IMR-90 (cell line): ENCODE measurements at regions not wholly inside any gene's neighbourhood (a gene's known extent, or its start where the extent isn't known, plus 50 kb on each side); places are given as distances from the start of the nearest gene placed in this dataset.

Source experiments
- ATAC-seq: fragments of 200-7000 bp; cut with Tn5 transposase; 2 replicates; pipeline ENCODE4 v1.9.1; 2020; ENCODE audit warnings: low read depth, mild to moderate bottlenecking, moderate library complexity
- BruUV-seq: library from RNA; stranded (reverse); fragments of 400-500 nt; replicated peaks from 2 replicates; lab custom pipeline; 2021; lab: Mats Ljungman, UMichigan
- CTCF ChIA-PET: fragments of 300-600 bp; formaldehyde crosslinking; extraction: SDS; loops from one replicate; lab custom pipeline; 2021; ENCODE audit warnings: antibody characterized with exemption; lab: Yijun Ruan, JAX
- POLR2A ChIA-PET: fragments of 300-600 bp; sonication (Branson Sonifier 250); formaldehyde crosslinking; loops from one replicate; lab custom pipeline; 2022; ENCODE audit warnings: antibody characterized with exemption; ENCODE audit not compliant: unreplicated experiment; lab: Charles Lee
- DNase-seq: peaks from one replicate; pipeline ENCODE4 v3.0.0; 2013
- H2AFZ ChIP-seq: replicated peaks from 2 replicates; pipeline ENCODE3; 2013; ENCODE audit warnings: low read length, mild to moderate bottlenecking; ENCODE audit not compliant: poor library complexity
- H2AK5ac ChIP-seq: 2 replicates; pipeline ENCODE4 v1.6.1; 2013; ENCODE audit warnings: low read depth, low read length, inconsistent platforms
- H2AK9ac ChIP-seq: replicated peaks from 2 replicates; pipeline ENCODE3; 2013; ENCODE audit warnings: mild to moderate bottlenecking, low read depth, low read length, moderate library complexity; ENCODE audit not compliant: poor library complexity
- H2BK120ac ChIP-seq: 2 replicates; pipeline ENCODE4 v1.6.1; 2013; ENCODE audit warnings: low read depth, low read length, inconsistent platforms
- H2BK15ac ChIP-seq: 3 replicates; pipeline ENCODE4 v1.6.1; 2013; ENCODE audit warnings: low read depth, low read length, inconsistent platforms
- H2BK20ac ChIP-seq: 2 replicates; pipeline ENCODE4 v1.6.1; 2013; ENCODE audit warnings: low read depth, mild to moderate bottlenecking, inconsistent platforms, low read length, moderate library complexity
- H2BK5ac ChIP-seq: 2 replicates; pipeline ENCODE4 v1.6.1; 2013; ENCODE audit warnings: mild to moderate bottlenecking, low read depth, low read length, inconsistent platforms; ENCODE audit not compliant: poor library complexity, severe bottlenecking
- H3K14ac ChIP-seq: replicated peaks from 2 replicates; pipeline ENCODE4 v1.6.1; 2013; ENCODE audit warnings: low read depth, low read length, inconsistent platforms
- H3K18ac ChIP-seq: 2 replicates; pipeline ENCODE4 v1.6.1; 2013; ENCODE audit warnings: low read depth, low read length, control low read depth
- H3K23ac ChIP-seq: 2 replicates; pipeline ENCODE4 v1.6.1; 2013; ENCODE audit warnings: low read depth, low read length, inconsistent platforms
- H3K27ac ChIP-seq: 2 replicates; pipeline ENCODE4 v1.5.1; 2013; ENCODE audit warnings: mild to moderate bottlenecking, control low read depth, low read length; ENCODE audit not compliant: insufficient read depth
- H3K27me3 ChIP-seq: 2 replicates; pipeline ENCODE4 v1.6.1; 2013; ENCODE audit warnings: low read length; ENCODE audit not compliant: control insufficient read depth, insufficient read depth
- H3K36me3 ChIP-seq: 2 replicates; pipeline ENCODE4 v1.6.1; 2013; ENCODE audit warnings: low read length, mixed read lengths; ENCODE audit not compliant: control insufficient read depth, insufficient read depth
- H3K4ac ChIP-seq: 2 replicates; pipeline ENCODE4 v1.6.1; 2013; ENCODE audit warnings: low read depth, low read length, inconsistent platforms
- H3K4me1 ChIP-seq: 2 replicates; pipeline ENCODE4 v1.6.1; 2013; ENCODE audit warnings: low read length, mixed read lengths; ENCODE audit not compliant: control insufficient read depth, insufficient read depth
- H3K4me2 ChIP-seq: 2 replicates; pipeline ENCODE4 v1.6.1; 2013; ENCODE audit warnings: low read depth, mild to moderate bottlenecking, control low read depth, low read length, moderate library complexity
- H3K4me3 ChIP-seq: 2 replicates; pipeline ENCODE4 v1.5.1; 2013; ENCODE audit warnings: low read depth, mild to moderate bottlenecking, control low read depth, low read length, moderate library complexity; ENCODE audit not compliant: insufficient read depth
- H3K56ac ChIP-seq: 2 replicates; pipeline ENCODE4 v1.6.1; 2013; ENCODE audit warnings: low read length, inconsistent platforms; ENCODE audit not compliant: insufficient read depth; ENCODE audit errors: extremely low read depth
- H3K79me1 ChIP-seq, 2 experiments: 2 replicates each; pipeline ENCODE4 v1.6.1; 2013; ENCODE audit warnings: low read length in 2 of 2, inconsistent platforms in 1 of 2, low read depth in 1 of 2
- H3K9ac ChIP-seq: 2 replicates; pipeline ENCODE4 v1.6.1; 2013; ENCODE audit warnings: low read depth, low read length, control low read depth
- H3K9me1 ChIP-seq: 2 replicates; pipeline ENCODE4 v1.6.1; 2013; ENCODE audit warnings: low read length, inconsistent platforms; ENCODE audit not compliant: insufficient read depth
- H3K9me3 ChIP-seq: 2 replicates; pipeline ENCODE4 v1.6.1; 2013; ENCODE audit warnings: low read length; ENCODE audit not compliant: control insufficient read depth, insufficient read depth
- H4K20me1 ChIP-seq: 2 replicates; pipeline ENCODE4 v1.6.1; 2013; ENCODE audit warnings: low read length, inconsistent platforms; ENCODE audit not compliant: insufficient read depth
- H4K5ac ChIP-seq: 2 replicates; pipeline ENCODE4 v1.6.1; 2013; ENCODE audit warnings: mild to moderate bottlenecking, low read depth, low read length, control low read depth
- H4K8ac ChIP-seq, 2 experiments: 2 replicates each; pipeline ENCODE4 v1.6.1; 2013; ENCODE audit warnings: low read depth in 2 of 2, low read length in 2 of 2, control low read depth in 1 of 2, inconsistent platforms in 1 of 2
- H4K91ac ChIP-seq: 2 replicates; pipeline ENCODE4 v1.6.1; 2013; ENCODE audit warnings: low read depth, low read length, inconsistent platforms; ENCODE audit not compliant: insufficient read depth
- BHLHE40 ChIP-seq: fragments of 150-350 bp; IDR thresholded peaks from 2 replicates; pipeline ENCODE4 v1.6.1; 2016; ENCODE audit warnings: mild to moderate bottlenecking, low read depth, low read length
- NFE2L2 ChIP-seq: fragments of 150-350 bp; IDR thresholded peaks from 2 replicates; pipeline ENCODE4 v1.6.1; 2016; ENCODE audit warnings: low read depth, mild to moderate bottlenecking, low read length
- RCOR1 ChIP-seq: IDR thresholded peaks from 2 replicates; pipeline ENCODE4 v1.6.1; 2012; ENCODE audit warnings: mild to moderate bottlenecking, low read length, improper control_type of control experiment; ENCODE audit not compliant: insufficient replicate concordance
- RFX5 ChIP-seq: IDR thresholded peaks from 2 replicates; pipeline ENCODE4 v1.8.0; 2012; ENCODE audit warnings: low read depth, mild to moderate bottlenecking, low read length, moderate library complexity
- WGBS, 2 experiments: methylation state at CpG; one replicate each; pipeline versions ENCODE4 v1.1.5 to v1.1.7; 2013; ENCODE audit warnings: missing lambda C conversion rate in 2 of 2; ENCODE audit not compliant: insufficient read length in 1 of 2; ENCODE audit errors: extremely low coverage in 2 of 2; 5-methylcytosine and 5-hydroxymethylcytosine counted together
- dilution Hi-C: fragments of 300-500 bp; cut with HindIII; formaldehyde crosslinking; loops from one replicate; pipeline ENCODE4 v1.14.3; 2018; ENCODE audit warnings: low sequenced_read_pairs; ENCODE audit not compliant: unreplicated experiment
- in situ Hi-C: fragments of 300-500 bp; cut with MboI; formaldehyde crosslinking; loops from 3 replicates; pipeline ENCODE4 v1.14.3; 2019; ENCODE audit warnings: low sequenced_read_pairs, inconsistent platforms, mixed read lengths
- intact Hi-C: fragments of 100-400 bp; cut with micrococcal nuclease; formaldehyde crosslinking; loops from 2 replicates; pipeline ENCODE4 v1.10.0; 2022

- no peak overlapping the region for H3K4me2 ChIP-seq
- no peak overlapping the region for H4K5ac ChIP-seq
- no peak overlapping the region for H3K56ac ChIP-seq
- no peak overlapping the region for H4K91ac ChIP-seq
- no peak overlapping the region for H2BK15ac ChIP-seq
- H3K27me3 ChIP-seq: no peaks in the 10 kb centered on the region
- H2BK20ac ChIP-seq: no peak overlapping the region
- intact Hi-C loops: no loop called here
- no peak overlapping the region for H3K27ac ChIP-seq
- no peak overlapping the region for H2AK9ac ChIP-seq
- no peak overlapping the region for H2BK5ac ChIP-seq
- H3K4me3 ChIP-seq: no peak overlapping the region
- ChIA-PET CTCF (no interaction called here), POLR2A (no interaction called here)
- no peak overlapping the region for H2BK120ac ChIP-seq
- ATAC-seq (no peak), DNase-seq (no peak)
- no peaks in the 10 kb centered on the region for H3K36me3 ChIP-seq
- BruUV-seq: no TSS peak
- TF ChIP-seq BHLHE40 (no peak), NFE2L2 (no peak), RFX5 (no peak), RCOR1 (no peak)
- H3K4ac ChIP-seq: no peak overlapping the region
- dilution Hi-C loops: no loop called here
- H3K14ac ChIP-seq: no peak overlapping the region
- no peak overlapping the region for H3K9ac ChIP-seq
- no peaks in the 10 kb centered on the region for H3K9me1 ChIP-seq
- H4K20me1 ChIP-seq: no peaks in the 10 kb centered on the region
- H3K18ac ChIP-seq: no peak overlapping the region
- peaks cover 32% of the 10 kb centered on the region for H3K9me3 ChIP-seq
- H4K8ac ChIP-seq: no peak overlapping the region
- H3K79me1 ChIP-seq: no peaks in the 10 kb centered on the region
- no peak overlapping the region for H2AFZ ChIP-seq
- no peak overlapping the region for H2AK5ac ChIP-seq
- no peak overlapping the region for H3K23ac ChIP-seq
- in situ Hi-C loops: no loop called here
- no peaks in the 10 kb centered on the region for H3K4me1 ChIP-seq
- WGBS, 2 experiments: 43% methylated on average over 3 of the region's 5 CpGs; no CpG with 5 or more reads in 1 of the 2 experiments
These were observed 140.5 kb downstream of the IRX2 start for GRCh38 chr5:2610986-2611385.
